Activated CD4-positive, alpha-beta memory T cell treated with anti-CD3 and anti-CD28 coated beads for 36 hours (primary cell): ENCODE measurements at regions not wholly inside any gene's neighbourhood (a gene's known extent, or its start where the extent isn't known, plus 50 kb on each side); places are given as distances from the start of the nearest gene placed in this dataset.

Experiments
- CTCF ChIA-PET: fragments of 350-600 bp; sonication (Branson Sonifier 250); formaldehyde crosslinking; loops from one replicate; lab custom pipeline; 2021; ENCODE audit warnings: antibody characterized with exemption, inconsistent platforms; lab: Charles Lee
- POLR2A ChIA-PET: fragments of 350-600 bp; sonication (Branson Sonifier 250); formaldehyde crosslinking; loops from one replicate; lab custom pipeline; 2021; ENCODE audit warnings: antibody characterized with exemption; lab: Charles Lee
- DNase-seq: peaks from one replicate; pipeline ENCODE4 v3.0.0-alpha.2; 2020
- H3K27ac Mint-ChIP-seq: one replicate; pipeline ENCODE4 v1.8.0; 2021; ENCODE audit warnings: mixed read lengths
- H3K27me3 Mint-ChIP-seq: one replicate; pipeline ENCODE4 v1.8.0; 2021; ENCODE audit warnings: mixed read lengths
- H3K36me3 Mint-ChIP-seq: one replicate; pipeline ENCODE4 v1.8.0; 2021; ENCODE audit warnings: mixed read lengths
- H3K4me1 Mint-ChIP-seq: one replicate; pipeline ENCODE4 v1.8.0; 2021; ENCODE audit warnings: low read depth, mixed read lengths
- H3K4me3 Mint-ChIP-seq: one replicate; pipeline ENCODE4 v1.8.0; 2021; ENCODE audit warnings: mild to moderate bottlenecking, mixed read lengths
- H3K9me3 Mint-ChIP-seq: one replicate; pipeline ENCODE4 v1.8.0; 2021; ENCODE audit warnings: mixed read lengths
- intact Hi-C: fragments of 100-400 bp; cut with micrococcal nuclease; formaldehyde crosslinking; loops from one replicate; pipeline ENCODE4 v1.15.1; 2023

- H3K36me3 Mint-ChIP-seq: no peaks in the 10 kb centered on the region
- no peak overlapping the region for H3K4me3 Mint-ChIP-seq
- POLR2A ChIA-PET: no interaction called here
- CTCF ChIA-PET: interaction anchor here (0.6 kb wide), 1 partner anchor 550 kb away, joined by 4 read pairs; no protein-coding TSS in a partner anchor
- H3K27me3 Mint-ChIP-seq: no peaks in the 10 kb centered on the region
- intact Hi-C loops: loop anchor here (10.0 kb wide), 1 partner anchor 550 kb away; no protein-coding TSS in a partner anchor
- H3K4me1 Mint-ChIP-seq: no peaks in the 10 kb centered on the region
- no peak overlapping the region for H3K27ac Mint-ChIP-seq
- H3K9me3 Mint-ChIP-seq: no peaks in the 10 kb centered on the region
- DNase-seq: no peak
These were observed 325.4 kb upstream of the TSHZ3 start for GRCh38 chr19:31674503-31675192.

- no peaks in the 10 kb centered on the region for H3K27me3 Mint-ChIP-seq
- H3K4me3 Mint-ChIP-seq: no peak overlapping the region
- H3K4me1 Mint-ChIP-seq: no peaks in the 10 kb centered on the region
- DNase-seq: no peak
- no peaks in the 10 kb centered on the region for H3K9me3 Mint-ChIP-seq
- ChIA-PET POLR2A (no interaction called here), CTCF (interaction anchor here (0.6 kb wide), 1 partner anchor 549 kb away, joined by 4 read pairs; no protein-coding TSS in a partner anchor)
- intact Hi-C loops: loop anchor here (10.0 kb wide), 1 partner anchor 549 kb away; no protein-coding TSS in a partner anchor
- H3K27ac Mint-ChIP-seq: no peak overlapping the region
- H3K36me3 Mint-ChIP-seq: no peaks in the 10 kb centered on the region
These were observed 326.1 kb upstream of the TSHZ3 start for GRCh38 chr19:31675193-31675913.

GRCh38 chr19:31676271-31677004, 327.2 kb upstream of the TSHZ3 start:
- H3K4me1 Mint-ChIP-seq: no peaks in the 10 kb centered on the region
- ChIA-PET POLR2A (no interaction called here), CTCF (no interaction called here)
- no peaks in the 10 kb centered on the region for H3K27me3 Mint-ChIP-seq
- H3K27ac Mint-ChIP-seq: no peak overlapping the region
- no peaks in the 10 kb centered on the region for H3K9me3 Mint-ChIP-seq
- DNase-seq: no peak
- intact Hi-C loops: loop anchor here (10.0 kb wide), 1 partner anchor 548 kb away; no protein-coding TSS in a partner anchor
- no peak overlapping the region for H3K4me3 Mint-ChIP-seq
- H3K36me3 Mint-ChIP-seq: no peaks in the 10 kb centered on the region

- Mint-ChIP-seq H3K9me3 (no peaks in the 10 kb centered on the region), H3K27ac (no peak overlapping the region), H3K27me3 (no peaks in the 10 kb centered on the region), H3K36me3 (no peaks in the 10 kb centered on the region), H3K4me1 (no peaks in the 10 kb centered on the region), H3K4me3 (no peak overlapping the region)
- CTCF ChIA-PET: no interaction called here
- intact Hi-C loops: loop anchor here (10.0 kb wide), 1 partner anchor 546 kb away; no protein-coding TSS in a partner anchor
- POLR2A ChIA-PET: no interaction called here
- DNase-seq: no peak
These were observed 329.2 kb upstream of the TSHZ3 start for GRCh38 chr19:31678421-31678820.

GRCh38 chr19:31681121-31681520, 331.9 kb upstream of the TSHZ3 start:
- intact Hi-C loops: no loop called here
- H3K27ac Mint-ChIP-seq: no peak overlapping the region
- DNase-seq: no peak
- ChIA-PET CTCF (no interaction called here), POLR2A (no interaction called here)
- H3K9me3 Mint-ChIP-seq: peaks cover 1% of the 10 kb centered on the region
- H3K27me3 Mint-ChIP-seq: no peaks in the 10 kb centered on the region
- no peak overlapping the region for H3K4me3 Mint-ChIP-seq
- H3K4me1 Mint-ChIP-seq: no peaks in the 10 kb centered on the region
- H3K36me3 Mint-ChIP-seq: no peaks in the 10 kb centered on the region

- Mint-ChIP-seq H3K36me3 (no peaks in the 10 kb centered on the region), H3K4me1 (no peaks in the 10 kb centered on the region), H3K4me3 (no peak overlapping the region), H3K9me3 (no peaks in the 10 kb centered on the region), H3K27ac (no peak overlapping the region), H3K27me3 (no peaks in the 10 kb centered on the region)
- no peak for DNase-seq
- CTCF ChIA-PET: no interaction called here
- POLR2A ChIA-PET: no interaction called here
- intact Hi-C loops: no loop called here
These were observed 344.1 kb upstream of the TSHZ3 start for GRCh38 chr19:31693131-31693932.

GRCh38 chr19:31693933-31694269, 344.7 kb upstream of the TSHZ3 start:
- Mint-ChIP-seq H3K36me3 (no peaks in the 10 kb centered on the region), H3K4me1 (no peaks in the 10 kb centered on the region), H3K4me3 (no peak overlapping the region), H3K27ac (no peak overlapping the region), H3K27me3 (no peaks in the 10 kb centered on the region), H3K9me3 (no peaks in the 10 kb centered on the region)
- DNase-seq: no peak
- POLR2A ChIA-PET: no interaction called here
- intact Hi-C loops: no loop called here
- CTCF ChIA-PET: no interaction called here

- Mint-ChIP-seq H3K36me3 (no peaks in the 10 kb centered on the region), H3K4me1 (no peaks in the 10 kb centered on the region), H3K27me3 (no peaks in the 10 kb centered on the region), H3K4me3 (no peak overlapping the region), H3K27ac (no peak overlapping the region), H3K9me3 (no peaks in the 10 kb centered on the region)
- DNase-seq: no peak
- intact Hi-C loops: no loop called here
- ChIA-PET POLR2A (no interaction called here), CTCF (no interaction called here)
These were observed 345.5 kb upstream of the TSHZ3 start for GRCh38 chr19:31694761-31695160.

- DNase-seq: no peak
- H3K27me3 Mint-ChIP-seq: peaks cover under 1% of the 10 kb centered on the region
- H3K27ac Mint-ChIP-seq: no peak overlapping the region
- intact Hi-C loops: no loop called here
- H3K4me3 Mint-ChIP-seq: no peak overlapping the region
- peaks cover 13% of the 10 kb centered on the region for H3K9me3 Mint-ChIP-seq
- no peaks in the 10 kb centered on the region for H3K4me1 Mint-ChIP-seq
- ChIA-PET CTCF (no interaction called here), POLR2A (no interaction called here)
- no peaks in the 10 kb centered on the region for H3K36me3 Mint-ChIP-seq
These were observed 350.2 kb upstream of the TSHZ3 start for GRCh38 chr19:31699421-31699820.

- Mint-ChIP-seq H3K36me3 (no peaks in the 10 kb centered on the region), H3K4me3 (no peak overlapping the region), H3K27ac (no peak overlapping the region), H3K9me3 (peaks cover 13% of the 10 kb centered on the region), H3K27me3 (peaks cover 2% of the 10 kb centered on the region), H3K4me1 (no peaks in the 10 kb centered on the region)
- POLR2A ChIA-PET: no interaction called here
- no peak for DNase-seq
- CTCF ChIA-PET: no interaction called here
- intact Hi-C loops: no loop called here
These were observed 351.9 kb upstream of the TSHZ3 start for GRCh38 chr19:31701146-31701545.

GRCh38 chr19:31705656-31706055, 356.4 kb upstream of the TSHZ3 start:
- Mint-ChIP-seq H3K4me1 (no peaks in the 10 kb centered on the region), H3K27ac (no peak overlapping the region), H3K4me3 (no peak overlapping the region), H3K9me3 (peaks cover 13% of the 10 kb centered on the region), H3K36me3 (no peaks in the 10 kb centered on the region), H3K27me3 (peaks cover 2% of the 10 kb centered on the region)
- ChIA-PET CTCF (no interaction called here), POLR2A (interaction anchor here (0.6 kb wide), 1 partner anchor 256 kb away, joined by 5 read pairs; no protein-coding TSS in a partner anchor)
- DNase-seq: no peak
- intact Hi-C loops: no loop called here

GRCh38 chr19:31706131-31706530, 356.9 kb upstream of the TSHZ3 start:
- intact Hi-C loops: no loop called here
- no peak overlapping the region for H3K4me3 Mint-ChIP-seq
- CTCF ChIA-PET: no interaction called here

More at GRCh38 chr19:31706131-31706530, 356.9 kb upstream of the TSHZ3 start:
- peaks cover 12% of the 10 kb centered on the region for H3K9me3 Mint-ChIP-seq
- no peak overlapping the region for H3K27ac Mint-ChIP-seq
- H3K4me1 Mint-ChIP-seq: no peaks in the 10 kb centered on the region
- DNase-seq: no peak
- POLR2A ChIA-PET: no interaction called here
- H3K27me3 Mint-ChIP-seq: peaks cover 2% of the 10 kb centered on the region
- no peaks in the 10 kb centered on the region for H3K36me3 Mint-ChIP-seq
